GM12864 (cell line): ENCODE measurements at regions not wholly inside any gene's neighbourhood (a gene's known extent, or its start where the extent isn't known, plus 50 kb on each side); places are given as distances from the start of the nearest gene placed in this dataset.

Experiments used
- DNase-seq: peaks from one replicate; pipeline ENCODE4 v3.0.0-alpha.2; 2011; ENCODE audit warnings: low read depth
- H3K4me3 ChIP-seq: 2 replicates; pipeline ENCODE4 v1.5.1; 2011; ENCODE audit warnings: mild to moderate bottlenecking, low read depth, low read length, control low read depth
- TF ChIP-seq, protein P1 (sequence below): IDR thresholded peaks from 2 replicates; pipeline ENCODE4 v1.5.1; 2011; ENCODE audit warnings: low read depth, mild to moderate bottlenecking, moderate library complexity, low read length, control low read depth, inconsistent platforms; ENCODE audit errors: missing control alignments

DNA sequence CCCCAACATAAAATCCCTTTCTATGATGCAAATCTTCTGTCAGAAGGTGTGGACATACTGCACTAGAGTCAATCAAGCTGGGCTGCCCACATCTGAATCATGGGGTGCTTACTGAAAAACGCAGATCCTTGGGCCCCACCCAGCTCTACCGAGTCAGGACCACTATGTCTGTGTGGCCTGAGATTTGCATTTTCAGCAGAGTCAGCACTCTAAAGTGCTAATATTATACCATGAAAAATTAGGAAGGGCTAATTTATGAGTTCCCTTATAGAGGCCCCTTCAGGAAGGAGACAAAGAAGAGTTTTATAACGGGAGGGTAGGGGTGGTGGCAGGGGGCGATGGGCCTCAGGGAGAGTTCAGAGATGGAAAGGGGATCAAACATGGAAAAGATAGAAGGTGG is 163.3 kb upstream of the NABP1 start:
- no peak for DNase-seq
- H3K4me3 ChIP-seq = no peak overlapping the region
- TF ChIP-seq, protein P1, sequence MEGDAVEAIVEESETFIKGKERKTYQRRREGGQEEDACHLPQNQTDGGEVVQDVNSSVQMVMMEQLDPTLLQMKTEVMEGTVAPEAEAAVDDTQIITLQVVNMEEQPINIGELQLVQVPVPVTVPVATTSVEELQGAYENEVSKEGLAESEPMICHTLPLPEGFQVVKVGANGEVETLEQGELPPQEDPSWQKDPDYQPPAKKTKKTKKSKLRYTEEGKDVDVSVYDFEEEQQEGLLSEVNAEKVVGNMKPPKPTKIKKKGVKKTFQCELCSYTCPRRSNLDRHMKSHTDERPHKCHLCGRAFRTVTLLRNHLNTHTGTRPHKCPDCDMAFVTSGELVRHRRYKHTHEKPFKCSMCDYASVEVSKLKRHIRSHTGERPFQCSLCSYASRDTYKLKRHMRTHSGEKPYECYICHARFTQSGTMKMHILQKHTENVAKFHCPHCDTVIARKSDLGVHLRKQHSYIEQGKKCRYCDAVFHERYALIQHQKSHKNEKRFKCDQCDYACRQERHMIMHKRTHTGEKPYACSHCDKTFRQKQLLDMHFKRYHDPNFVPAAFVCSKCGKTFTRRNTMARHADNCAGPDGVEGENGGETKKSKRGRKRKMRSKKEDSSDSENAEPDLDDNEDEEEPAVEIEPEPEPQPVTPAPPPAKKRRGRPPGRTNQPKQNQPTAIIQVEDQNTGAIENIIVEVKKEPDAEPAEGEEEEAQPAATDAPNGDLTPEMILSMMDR = no peak

DNA sequence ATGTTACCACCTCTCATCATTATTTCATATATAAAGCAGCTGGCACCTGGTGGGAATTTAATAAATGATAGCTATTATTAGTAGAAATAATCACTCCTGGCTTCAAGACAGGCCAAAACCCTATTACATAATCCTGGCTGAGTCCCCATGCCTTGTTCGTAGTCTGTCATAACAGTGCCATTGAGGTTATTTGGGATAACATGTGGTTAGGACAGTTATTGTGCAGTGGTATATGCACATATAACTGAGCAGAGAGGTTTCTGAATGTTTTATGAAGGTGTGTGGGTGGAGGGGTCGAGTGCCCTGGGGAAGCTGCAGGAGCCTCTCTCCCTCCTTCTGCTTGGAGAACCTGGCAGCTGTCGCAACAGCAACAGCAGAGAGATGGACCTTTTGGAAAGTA is 162.4 kb upstream of the NABP1 start:
- DNase-seq = no peak
- TF ChIP-seq, protein P1 = no peak

DNA sequence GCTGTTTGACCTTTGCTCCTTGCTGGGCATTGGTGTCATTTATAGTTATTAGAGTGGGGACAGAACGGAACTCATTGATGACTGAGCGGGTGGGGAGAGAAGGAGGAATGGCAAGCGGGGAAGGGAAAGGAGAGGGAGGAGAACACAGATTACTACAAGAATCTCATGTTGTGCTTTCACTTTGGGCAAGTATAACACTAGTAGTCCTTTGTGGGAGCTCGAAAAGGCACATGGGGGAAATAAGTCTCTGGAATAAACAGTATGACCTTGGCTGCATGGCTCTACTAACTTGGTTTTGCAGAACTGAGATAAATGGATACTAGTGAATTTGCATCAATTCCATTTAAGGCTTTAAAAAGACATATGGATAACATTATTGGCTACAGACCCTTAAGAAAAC is 161.7 kb upstream of the NABP1 start:
- H3K4me3 ChIP-seq = no peak overlapping the region
- no peak for DNase-seq
- TF ChIP-seq, protein P1 = no peak

More for the DNA sequence above, 162.4 kb upstream of the NABP1 start:
- H3K4me3 ChIP-seq = no peak overlapping the region

DNA sequence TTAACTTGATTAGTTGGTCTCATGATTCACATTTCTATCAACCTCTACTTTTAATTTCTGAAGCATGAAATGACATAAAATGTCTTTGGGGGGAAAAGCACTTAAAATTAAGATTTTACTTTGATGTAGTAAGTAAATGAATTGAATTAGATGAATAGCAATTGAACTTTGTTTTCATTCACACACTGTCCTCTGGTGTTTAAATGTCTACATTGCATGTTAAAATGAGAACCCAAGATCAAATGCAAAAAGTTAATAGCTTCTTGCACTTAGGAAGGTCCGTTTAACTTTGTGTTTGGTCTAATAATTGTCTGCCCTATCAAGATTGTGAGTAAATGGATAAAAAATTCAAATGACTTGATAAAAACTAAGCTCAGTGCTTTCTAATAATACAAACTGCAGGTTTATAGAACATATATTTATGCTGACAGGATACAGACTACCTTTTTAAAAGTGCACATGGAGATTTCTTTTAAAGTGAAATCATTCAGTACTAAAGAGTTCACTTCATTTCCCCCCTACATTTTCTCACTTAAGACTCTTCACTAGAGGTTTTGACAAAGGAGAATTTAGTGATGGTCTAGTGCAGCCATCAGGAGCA is 156.2 kb upstream of the NABP1 start:
- TF ChIP-seq, protein P1 = peak; percentile 54
- no peak for DNase-seq
- H3K4me3 ChIP-seq = no peak overlapping the region

DNA sequence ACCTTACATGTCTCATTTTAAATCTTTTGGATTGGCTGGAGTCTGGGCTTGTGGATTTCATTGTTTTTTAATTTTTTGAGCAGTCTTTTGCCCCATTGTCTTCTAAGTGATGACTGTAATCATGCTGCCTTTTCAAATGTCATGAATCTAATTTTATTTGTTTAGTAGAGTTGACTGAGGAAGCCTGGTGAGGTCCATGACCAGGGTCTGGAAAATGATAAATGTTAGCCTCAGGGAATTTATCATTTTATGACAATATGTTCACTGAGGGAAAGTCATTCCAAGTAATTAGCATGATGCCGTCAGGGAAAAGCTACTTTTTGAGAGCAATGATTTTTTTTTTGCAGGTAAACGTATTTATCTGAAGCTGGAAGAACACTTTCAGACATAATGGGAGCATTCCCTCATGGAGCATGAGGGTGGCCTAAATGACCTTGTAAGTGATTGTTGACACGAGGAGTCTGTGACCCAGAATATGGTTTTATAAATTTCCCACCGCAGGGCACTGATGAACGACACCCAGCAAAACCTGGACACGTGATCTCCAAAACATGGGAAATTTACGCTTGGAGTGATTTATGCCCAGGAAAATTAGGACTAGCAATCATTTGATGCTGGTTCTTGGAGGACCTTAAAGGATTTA is 155.3 kb upstream of the NABP1 start:
- no peak for DNase-seq
- TF ChIP-seq, protein P1 = no peak
- no peak overlapping the region for H3K4me3 ChIP-seq

DNA sequence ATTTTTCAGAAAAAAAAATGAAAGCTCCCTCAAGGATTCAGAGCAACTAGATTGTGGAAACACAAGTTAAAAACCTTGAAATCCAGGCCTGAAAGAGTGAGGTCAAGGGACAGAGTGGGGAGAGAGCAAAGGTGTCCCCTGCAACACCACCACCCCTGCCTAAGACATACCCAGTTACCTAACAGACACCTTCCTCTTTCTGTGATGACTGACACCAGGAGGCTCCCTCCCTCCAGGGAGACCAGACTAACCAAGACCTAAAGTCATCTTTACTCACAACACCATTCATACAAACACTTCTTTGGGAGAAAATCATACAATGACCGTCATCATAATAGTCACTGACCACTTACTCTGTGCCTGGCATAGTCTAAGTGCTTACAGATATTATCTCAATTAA is 151.8 kb upstream of the NABP1 start:
- H3K4me3 ChIP-seq = no peak overlapping the region
- DNase-seq = no peak
- TF ChIP-seq, protein P1 = no peak

DNA sequence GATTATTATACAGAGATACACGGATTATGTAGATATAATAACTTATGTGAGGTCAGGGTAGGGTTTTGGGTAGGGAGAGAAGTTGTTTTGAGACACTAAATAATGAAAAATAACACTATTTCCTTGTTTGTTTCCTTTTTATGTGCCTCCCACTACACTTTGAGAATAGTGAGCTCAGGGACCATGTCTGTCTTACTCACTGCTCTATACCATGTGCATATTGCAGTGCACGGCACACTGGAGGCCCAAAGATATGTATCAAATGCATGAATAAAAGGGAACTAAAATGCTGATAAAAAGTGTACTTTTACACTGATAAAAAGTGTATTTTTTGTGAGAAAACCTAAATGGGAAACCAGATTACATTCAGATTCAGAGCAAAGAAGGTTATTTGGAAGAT is 151.4 kb upstream of the NABP1 start:
- TF ChIP-seq, protein P1 = no peak
- no peak for DNase-seq
- H3K4me3 ChIP-seq = no peak overlapping the region
